OCI-LY1 (cell line): ENCODE measurements at regions not wholly inside any gene's neighbourhood (a gene's known extent, or its start where the extent isn't known, plus 50 kb on each side); places are given as distances from the start of the nearest gene placed in this dataset.

Experiments
- H2AFZ ChIP-seq: fragments of 200-600 bp; sonication (generic), shearing (Covaris generic); 2 replicates; pipeline ENCODE4 v1.6.0; 2014; ENCODE audit warnings: antibody characterized with exemption, mild to moderate bottlenecking, low read length
- H3F3A ChIP-seq: fragments of 200-600 bp; sonication (generic), shearing (Covaris generic); 2 replicates; pipeline ENCODE4 v1.6.0; 2014; ENCODE audit warnings: mild to moderate bottlenecking, antibody characterized with exemption, low read length, moderate library complexity; ENCODE audit not compliant: insufficient read depth
- H3K27ac ChIP-seq: fragments of 200-600 bp; sonication (generic); 2 replicates; pipeline ENCODE4 v1.5.1; 2014; ENCODE audit warnings: low read length, mixed run types, mild to moderate bottlenecking, low read depth; ENCODE audit not compliant: poor library complexity, severe bottlenecking
- H3K27me3 ChIP-seq: fragments of 200-600 bp; sonication (generic); 2 replicates; pipeline ENCODE4 v1.6.0; 2014; ENCODE audit warnings: antibody characterized with exemption, mild to moderate bottlenecking, low read length, moderate library complexity; ENCODE audit not compliant: insufficient read depth
- H3K36me3 ChIP-seq: fragments of 200-600 bp; sonication (generic); 2 replicates; pipeline ENCODE4 v1.6.1; 2014; ENCODE audit warnings: mild to moderate bottlenecking, antibody characterized with exemption, low read length, moderate library complexity, mixed read lengths; ENCODE audit not compliant: insufficient read depth
- H3K4me1 ChIP-seq: fragments of 200-600 bp; sonication (generic); 2 replicates; pipeline ENCODE4 v1.5.1; 2014; ENCODE audit warnings: mild to moderate bottlenecking, low read length, moderate library complexity; ENCODE audit not compliant: insufficient read depth, severe bottlenecking
- H3K4me2 ChIP-seq: fragments of 200-600 bp; sonication (generic), shearing (Covaris generic); 2 replicates; pipeline ENCODE4 v1.6.1; 2014; ENCODE audit warnings: low read length
- H3K4me3 ChIP-seq: fragments of 200-600 bp; sonication (generic); 2 replicates; pipeline ENCODE4 v1.5.1; 2014; ENCODE audit warnings: low read length, low read depth, mild to moderate bottlenecking, mixed read lengths; ENCODE audit not compliant: poor library complexity, severe bottlenecking
- H3K79me2 ChIP-seq: fragments of 200-600 bp; shearing (Covaris generic); 2 replicates; pipeline ENCODE4 v1.6.1; 2016; ENCODE audit warnings: mixed run types, low read length, mixed read lengths; ENCODE audit not compliant: insufficient read depth
- H3K9ac ChIP-seq: fragments of 200-600 bp; sonication (generic), shearing (Covaris generic); 2 replicates; pipeline ENCODE4 v1.6.1; 2014; ENCODE audit warnings: mild to moderate bottlenecking, low read length, mixed read lengths
- H3K9me2 ChIP-seq: fragments of 200-600 bp; sonication (generic), shearing (Covaris generic); 2 replicates; pipeline ENCODE4 v1.6.1; 2014; ENCODE audit warnings: low read depth, mild to moderate bottlenecking, low read length, mixed read lengths
- H3K9me3 ChIP-seq: fragments of 200-600 bp; shearing (Covaris generic); 2 replicates; pipeline ENCODE4 v1.6.1; 2014; ENCODE audit warnings: low read length, mixed read lengths
- H4K20me1 ChIP-seq: fragments of 200-600 bp; sonication (generic), shearing (Covaris generic); 2 replicates; pipeline ENCODE4 v1.6.0; 2016; ENCODE audit warnings: mild to moderate bottlenecking, low read length; ENCODE audit not compliant: insufficient read depth
- EZH2 ChIP-seq: fragments of 200-600 bp; sonication (generic), shearing (Covaris generic); IDR thresholded peaks from 2 replicates; pipeline ENCODE4 v1.8.0; 2017; ENCODE audit warnings: borderline replicate concordance, mixed run types, mild to moderate bottlenecking, antibody characterized with exemption, low read length, moderate library complexity, mixed read lengths
- TF ChIP-seq, protein P1 (sequence below): fragments of 200-600 bp; sonication (generic), shearing (Covaris generic); IDR thresholded peaks from 2 replicates; pipeline ENCODE4 v1.5.1; 2017; ENCODE audit warnings: mild to moderate bottlenecking, antibody characterized with exemption, low read length, moderate library complexity, mixed read lengths

DNA sequence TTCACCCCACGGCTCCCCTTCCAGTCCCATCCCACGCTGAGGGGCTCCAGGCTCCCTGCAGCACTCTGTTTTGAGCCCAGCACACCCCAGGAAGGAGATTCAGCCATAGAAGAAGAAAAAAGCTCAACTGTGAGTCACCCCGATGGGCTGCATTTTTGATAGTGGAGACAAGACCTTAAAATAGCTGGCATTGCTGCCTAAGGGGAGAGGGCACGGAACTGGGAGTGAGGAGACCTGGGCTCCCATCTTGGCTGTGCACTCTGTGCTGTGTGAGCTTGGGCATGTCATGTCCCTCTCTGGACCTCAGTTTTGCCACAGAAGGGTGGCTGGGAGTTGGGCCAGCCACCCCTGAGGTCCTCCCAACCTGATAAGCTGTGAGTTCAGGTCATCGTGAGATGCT is 57.2 kb upstream of the SMAD6 start:
- no peak overlapping the region for H2AFZ ChIP-seq
- no peaks in the 10 kb centered on the region for H3K4me1 ChIP-seq
- H3K27ac ChIP-seq = no peak overlapping the region
- H3K27me3 ChIP-seq = no peaks in the 10 kb centered on the region; the same call in 1 of the 2 replicates
- H3K9me3 ChIP-seq = no peaks in the 10 kb centered on the region
- H3K4me3 ChIP-seq = no peak overlapping the region
- H3K79me2 ChIP-seq = no peaks in the 10 kb centered on the region
- H4K20me1 ChIP-seq = no peaks in the 10 kb centered on the region
- TF ChIP-seq, protein P1, sequence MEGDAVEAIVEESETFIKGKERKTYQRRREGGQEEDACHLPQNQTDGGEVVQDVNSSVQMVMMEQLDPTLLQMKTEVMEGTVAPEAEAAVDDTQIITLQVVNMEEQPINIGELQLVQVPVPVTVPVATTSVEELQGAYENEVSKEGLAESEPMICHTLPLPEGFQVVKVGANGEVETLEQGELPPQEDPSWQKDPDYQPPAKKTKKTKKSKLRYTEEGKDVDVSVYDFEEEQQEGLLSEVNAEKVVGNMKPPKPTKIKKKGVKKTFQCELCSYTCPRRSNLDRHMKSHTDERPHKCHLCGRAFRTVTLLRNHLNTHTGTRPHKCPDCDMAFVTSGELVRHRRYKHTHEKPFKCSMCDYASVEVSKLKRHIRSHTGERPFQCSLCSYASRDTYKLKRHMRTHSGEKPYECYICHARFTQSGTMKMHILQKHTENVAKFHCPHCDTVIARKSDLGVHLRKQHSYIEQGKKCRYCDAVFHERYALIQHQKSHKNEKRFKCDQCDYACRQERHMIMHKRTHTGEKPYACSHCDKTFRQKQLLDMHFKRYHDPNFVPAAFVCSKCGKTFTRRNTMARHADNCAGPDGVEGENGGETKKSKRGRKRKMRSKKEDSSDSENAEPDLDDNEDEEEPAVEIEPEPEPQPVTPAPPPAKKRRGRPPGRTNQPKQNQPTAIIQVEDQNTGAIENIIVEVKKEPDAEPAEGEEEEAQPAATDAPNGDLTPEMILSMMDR = no peak
- no peak for TF ChIP-seq EZH2
- H3K4me2 ChIP-seq = no peak overlapping the region
- no peaks in the 10 kb centered on the region for H3K36me3 ChIP-seq
- H3F3A ChIP-seq = no peaks in the 10 kb centered on the region
- no peak overlapping the region for H3K9ac ChIP-seq
- H3K9me2 ChIP-seq = no peaks in the 10 kb centered on the region

GRCh38 chr15:66646308-66646707 is 55.7 kb upstream of the SMAD6 start:
- Histone ChIP-seq H3K79me2 (no peaks in the 10 kb centered on the region), H3K4me3 (no peak overlapping the region), H3K36me3 (no peaks in the 10 kb centered on the region), H2AFZ (no peak overlapping the region), H4K20me1 (no peaks in the 10 kb centered on the region), H3K9me3 (no peaks in the 10 kb centered on the region), H3K4me1 (no peaks in the 10 kb centered on the region), H3K9ac (no peak overlapping the region), H3K4me2 (no peak overlapping the region), H3K27ac (no peak overlapping the region), H3F3A (no peaks in the 10 kb centered on the region), H3K27me3 (no peaks in the 10 kb centered on the region; the same call in 1 of the 2 replicates), H3K9me2 (no peaks in the 10 kb centered on the region)
- TF ChIP-seq, protein P1 = no peak
- TF ChIP-seq EZH2 = no peak

- Histone ChIP-seq H3K4me1 (no peaks in the 10 kb centered on the region), H3K4me3 (no peak overlapping the region), H3K9me2 (no peaks in the 10 kb centered on the region), H3K79me2 (no peaks in the 10 kb centered on the region), H2AFZ (no peak overlapping the region), H3K27ac (no peak overlapping the region), H3K27me3 (no peaks in the 10 kb centered on the region; the same call in 1 of the 2 replicates), H3K9me3 (no peaks in the 10 kb centered on the region), H3K9ac (no peak overlapping the region), H3F3A (no peaks in the 10 kb centered on the region), H4K20me1 (no peaks in the 10 kb centered on the region), H3K36me3 (no peaks in the 10 kb centered on the region), H3K4me2 (no peak overlapping the region)
- TF ChIP-seq, protein P1 = no peak
- no peak for TF ChIP-seq EZH2
Observed at GRCh38 chr15:66646799-66647198, 55.2 kb upstream of the SMAD6 start.
